ENCODE measurements at regions not wholly inside any gene's neighbourhood (a gene's known extent, or its start where the extent isn't known, plus 50 kb on each side); places are given as distances from the start of the nearest gene placed in this dataset.

DNA sequence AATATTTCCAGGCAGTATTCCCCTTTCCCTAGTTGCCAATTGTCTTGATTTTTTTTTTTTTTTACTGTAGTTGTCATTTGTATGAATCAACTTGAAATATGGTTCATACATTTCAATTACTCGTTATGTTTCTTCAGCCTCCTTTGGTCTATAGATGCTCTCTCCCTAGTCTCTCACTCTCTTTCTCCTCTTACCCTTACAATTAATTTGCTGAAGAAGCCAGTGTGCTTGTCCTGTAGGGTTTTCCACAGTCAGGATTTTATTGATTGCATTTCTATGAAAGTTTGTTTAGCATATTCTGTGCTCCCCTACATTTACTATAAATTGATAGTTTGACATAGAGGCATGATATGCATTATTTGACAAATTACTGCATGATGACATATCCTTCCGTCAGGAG, 112.0 kb upstream of the PRKCQ start:
- TF ChIP-seq CTCF (conservative IDR thresholded peaks at IDR 0.05; ENCODE audit: low read depth in 2 of 2) (no peak), JUNB (IDR thresholded peaks at IDR 0.05; ENCODE audit: unreplicated experiment) (no peak), ZNF331 (CRISPR knock-in tag; IDR thresholded peaks at IDR 0.05; ENCODE audit: low read depth) (no peak), CREB1 (CRISPR knock-in tag; IDR thresholded peaks at IDR 0.05; ENCODE audit: low read depth) (no peak), EZH2 (IDR thresholded peaks at IDR 0.05; ENCODE audit: low read depth, unreplicated experiment) (no peak), POLR2AphosphoS5 (IDR thresholded peaks at IDR 0.05; ENCODE audit: low read depth) (no peak)
- TF ChIP-seq, protein P1, sequence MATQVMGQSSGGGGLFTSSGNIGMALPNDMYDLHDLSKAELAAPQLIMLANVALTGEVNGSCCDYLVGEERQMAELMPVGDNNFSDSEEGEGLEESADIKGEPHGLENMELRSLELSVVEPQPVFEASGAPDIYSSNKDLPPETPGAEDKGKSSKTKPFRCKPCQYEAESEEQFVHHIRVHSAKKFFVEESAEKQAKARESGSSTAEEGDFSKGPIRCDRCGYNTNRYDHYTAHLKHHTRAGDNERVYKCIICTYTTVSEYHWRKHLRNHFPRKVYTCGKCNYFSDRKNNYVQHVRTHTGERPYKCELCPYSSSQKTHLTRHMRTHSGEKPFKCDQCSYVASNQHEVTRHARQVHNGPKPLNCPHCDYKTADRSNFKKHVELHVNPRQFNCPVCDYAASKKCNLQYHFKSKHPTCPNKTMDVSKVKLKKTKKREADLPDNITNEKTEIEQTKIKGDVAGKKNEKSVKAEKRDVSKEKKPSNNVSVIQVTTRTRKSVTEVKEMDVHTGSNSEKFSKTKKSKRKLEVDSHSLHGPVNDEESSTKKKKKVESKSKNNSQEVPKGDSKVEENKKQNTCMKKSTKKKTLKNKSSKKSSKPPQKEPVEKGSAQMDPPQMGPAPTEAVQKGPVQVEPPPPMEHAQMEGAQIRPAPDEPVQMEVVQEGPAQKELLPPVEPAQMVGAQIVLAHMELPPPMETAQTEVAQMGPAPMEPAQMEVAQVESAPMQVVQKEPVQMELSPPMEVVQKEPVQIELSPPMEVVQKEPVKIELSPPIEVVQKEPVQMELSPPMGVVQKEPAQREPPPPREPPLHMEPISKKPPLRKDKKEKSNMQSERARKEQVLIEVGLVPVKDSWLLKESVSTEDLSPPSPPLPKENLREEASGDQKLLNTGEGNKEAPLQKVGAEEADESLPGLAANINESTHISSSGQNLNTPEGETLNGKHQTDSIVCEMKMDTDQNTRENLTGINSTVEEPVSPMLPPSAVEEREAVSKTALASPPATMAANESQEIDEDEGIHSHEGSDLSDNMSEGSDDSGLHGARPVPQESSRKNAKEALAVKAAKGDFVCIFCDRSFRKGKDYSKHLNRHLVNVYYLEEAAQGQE (IDR thresholded peaks at IDR 0.05; ENCODE audit: unreplicated experiment) = no peak
